Brain microvascular endothelial cell (primary cell): ENCODE measurements at regions not wholly inside any gene's neighbourhood (a gene's known extent, or its start where the extent isn't known, plus 50 kb on each side); places are given as distances from the start of the nearest gene placed in this dataset.

Experiments used
- DNase-seq: peaks from one replicate; pipeline ENCODE4 v3.0.0-alpha.2; 2020
- H3K27ac ChIP-seq: fragments of 250-450 bp; sonication (Bioruptor Pico); 2 replicates; pipeline ENCODE4 v1.5.1; 2020; ENCODE audit warnings: mild to moderate bottlenecking, moderate library complexity
- H3K27me3 ChIP-seq: fragments of 250-450 bp; sonication (Bioruptor Pico); replicated peaks from 2 replicates; pipeline ENCODE4 v1.5.1; 2020; ENCODE audit warnings: mild to moderate bottlenecking
- H3K36me3 ChIP-seq: fragments of 250-450 bp; sonication (Bioruptor Pico); replicated peaks from 2 replicates; pipeline ENCODE4 v1.5.1; 2020; ENCODE audit warnings: mild to moderate bottlenecking
- H3K4me3 ChIP-seq: 2 replicates; pipeline ENCODE4 v1.5.1; 2011; ENCODE audit warnings: low read depth, mild to moderate bottlenecking, control low read depth, low read length, moderate library complexity
- CTCF ChIP-seq: IDR thresholded peaks from 2 replicates; pipeline ENCODE4 v1.5.1; 2011; ENCODE audit warnings: low read depth, mild to moderate bottlenecking, moderate library complexity, low read length, control low read depth, inconsistent platforms; ENCODE audit errors: missing control alignments
- in situ Hi-C: cut with HindIII; loops from 2 replicates; pipeline ENCODE4 v1.10.0; 2017; ENCODE audit warnings: low sequenced_read_pairs, low pct_ligation_motif_present

- no peak overlapping the region for H3K4me3 ChIP-seq
- in situ Hi-C loops = no loop called here
- no peak overlapping the region for H3K27ac ChIP-seq
- no peak for DNase-seq
- no peaks in the 10 kb centered on the region for H3K27me3 ChIP-seq
- TF ChIP-seq CTCF = no peak
- H3K36me3 ChIP-seq = no peaks in the 10 kb centered on the region
Measured at GRCh38 chr21:14734833-14735232, 188.7 kb upstream of the SAMSN1 start.

GRCh38 chr21:14734191-14734590 lies 188.1 kb upstream of the SAMSN1 start:
- Histone ChIP-seq H3K27ac (no peak overlapping the region), H3K4me3 (no peak overlapping the region), H3K27me3 (no peaks in the 10 kb centered on the region), H3K36me3 (no peaks in the 10 kb centered on the region)
- in situ Hi-C loops = no loop called here
- DNase-seq = no peak
- no peak for TF ChIP-seq CTCF

GRCh38 chr21:14725219-14725618 lies 179.1 kb upstream of the SAMSN1 start:
- in situ Hi-C loops = no loop called here

GRCh38 chr21:14722841-14723483 lies 176.8 kb upstream of the SAMSN1 start:
- TF ChIP-seq CTCF = no peak
- H3K27ac ChIP-seq = no peak overlapping the region
- in situ Hi-C loops = no loop called here
- no peak overlapping the region for H3K4me3 ChIP-seq
- H3K36me3 ChIP-seq = no peaks in the 10 kb centered on the region
- no peaks in the 10 kb centered on the region for H3K27me3 ChIP-seq
- no peak for DNase-seq

More at GRCh38 chr21:14725219-14725618, 179.1 kb upstream of the SAMSN1 start:
- Histone ChIP-seq H3K27ac (no peak overlapping the region), H3K36me3 (no peaks in the 10 kb centered on the region), H3K4me3 (no peak overlapping the region), H3K27me3 (no peaks in the 10 kb centered on the region)
- no peak for DNase-seq
- no peak for TF ChIP-seq CTCF

GRCh38 chr21:14720237-14720636 lies 174.1 kb upstream of the SAMSN1 start:
- in situ Hi-C loops = no loop called here
- no peak for TF ChIP-seq CTCF
- no peak overlapping the region for H3K4me3 ChIP-seq
- no peak overlapping the region for H3K27ac ChIP-seq
- no peak for DNase-seq
- H3K36me3 ChIP-seq = no peaks in the 10 kb centered on the region
- H3K27me3 ChIP-seq = no peaks in the 10 kb centered on the region

GRCh38 chr21:14718951-14719350 lies 172.8 kb upstream of the SAMSN1 start:
- no peaks in the 10 kb centered on the region for H3K27me3 ChIP-seq
- TF ChIP-seq CTCF = no peak
- H3K36me3 ChIP-seq = no peaks in the 10 kb centered on the region
- H3K4me3 ChIP-seq = no peak overlapping the region
- no peak for DNase-seq
- in situ Hi-C loops = no loop called here
- no peak overlapping the region for H3K27ac ChIP-seq
